ENCODE measurements at regions not wholly inside any gene's neighbourhood (a gene's known extent, or its start where the extent isn't known, plus 50 kb on each side); places are given as distances from the start of the nearest gene placed in this dataset.

DNA sequence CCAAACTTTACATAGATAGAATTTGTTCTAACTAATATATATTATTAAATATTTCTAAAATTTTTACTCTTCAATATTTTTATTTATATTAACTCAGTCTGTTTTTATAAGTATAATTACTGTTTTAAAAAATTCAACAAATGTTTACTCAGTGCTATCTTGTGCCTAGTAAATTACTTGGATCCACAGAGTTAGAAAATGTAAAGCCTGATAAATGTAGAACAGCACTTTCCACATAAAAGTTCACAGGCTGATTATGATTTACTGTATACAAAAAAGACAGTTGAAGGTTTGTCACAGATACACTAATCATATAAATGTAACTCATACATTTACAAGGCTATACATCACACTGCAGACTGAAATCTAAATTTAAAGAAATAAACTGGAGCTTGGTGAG is 170.0 kb downstream of the FOXG1 start:
- TF ChIP-seq CTCF (IDR thresholded peaks at IDR 0.05) (no peak), POLR2AphosphoS5 (IDR thresholded peaks at IDR 0.05) (no peak), EP300 (IDR thresholded peaks at IDR 0.05) (no peak)

All from suprapubic skin (tissue), 4 donors.